Body of pancreas (tissue), 4 donors: ENCODE measurements at regions not wholly inside any gene's neighbourhood (a gene's known extent, or its start where the extent isn't known, plus 50 kb on each side); places are given as distances from the start of the nearest gene placed in this dataset.

Experiments
- POLR2A ChIP-seq, 3 donors: fragments of 450-650 bp; IDR thresholded peaks; one replicate each; pipeline ENCODE4 v1.6.1; 2016; ENCODE audit warnings: antibody characterized with exemption in 3 of 3, mild to moderate bottlenecking in 2 of 3
- TF ChIP-seq, protein P1 (sequence below), 7 experiments: fragments of 450-650 bp in 4 of 7; fragments of 200-600 bp in 3 of 7; sonication (generic) in 3 of 7; IDR thresholded peaks; one replicate each; pipeline ENCODE4 v1.5.1; 2016 to 2019; ENCODE audit warnings: antibody characterized with exemption in 7 of 7

GRCh38 chr5:142242272-142242671 lies 82.5 kb downstream of the SPRY4 start:
- TF ChIP-seq, protein P1, sequence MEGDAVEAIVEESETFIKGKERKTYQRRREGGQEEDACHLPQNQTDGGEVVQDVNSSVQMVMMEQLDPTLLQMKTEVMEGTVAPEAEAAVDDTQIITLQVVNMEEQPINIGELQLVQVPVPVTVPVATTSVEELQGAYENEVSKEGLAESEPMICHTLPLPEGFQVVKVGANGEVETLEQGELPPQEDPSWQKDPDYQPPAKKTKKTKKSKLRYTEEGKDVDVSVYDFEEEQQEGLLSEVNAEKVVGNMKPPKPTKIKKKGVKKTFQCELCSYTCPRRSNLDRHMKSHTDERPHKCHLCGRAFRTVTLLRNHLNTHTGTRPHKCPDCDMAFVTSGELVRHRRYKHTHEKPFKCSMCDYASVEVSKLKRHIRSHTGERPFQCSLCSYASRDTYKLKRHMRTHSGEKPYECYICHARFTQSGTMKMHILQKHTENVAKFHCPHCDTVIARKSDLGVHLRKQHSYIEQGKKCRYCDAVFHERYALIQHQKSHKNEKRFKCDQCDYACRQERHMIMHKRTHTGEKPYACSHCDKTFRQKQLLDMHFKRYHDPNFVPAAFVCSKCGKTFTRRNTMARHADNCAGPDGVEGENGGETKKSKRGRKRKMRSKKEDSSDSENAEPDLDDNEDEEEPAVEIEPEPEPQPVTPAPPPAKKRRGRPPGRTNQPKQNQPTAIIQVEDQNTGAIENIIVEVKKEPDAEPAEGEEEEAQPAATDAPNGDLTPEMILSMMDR (IDR thresholded peaks at IDR 0.05), result no peak
- TF ChIP-seq POLR2A (IDR thresholded peaks at IDR 0.05), result no peak
